Central memory CD4-positive, alpha-beta T cell (primary cell): ENCODE measurements at regions not wholly inside any gene's neighbourhood (a gene's known extent, or its start where the extent isn't known, plus 50 kb on each side); places are given as distances from the start of the nearest gene placed in this dataset.
"Not testable (repeated sequence)": the region's sequence is repeated elsewhere in the genome, so short reads cannot be mapped to it uniquely, and the experiment has no call there.

Source experiments
- DNase-seq: peaks from one replicate; pipeline ENCODE4 v3.0.0; 2022

- DNase-seq, result no peak
These were observed 404.7 kb downstream of the DAD1 start for GRCh38 chr14:22184157-22184829.

DNA sequence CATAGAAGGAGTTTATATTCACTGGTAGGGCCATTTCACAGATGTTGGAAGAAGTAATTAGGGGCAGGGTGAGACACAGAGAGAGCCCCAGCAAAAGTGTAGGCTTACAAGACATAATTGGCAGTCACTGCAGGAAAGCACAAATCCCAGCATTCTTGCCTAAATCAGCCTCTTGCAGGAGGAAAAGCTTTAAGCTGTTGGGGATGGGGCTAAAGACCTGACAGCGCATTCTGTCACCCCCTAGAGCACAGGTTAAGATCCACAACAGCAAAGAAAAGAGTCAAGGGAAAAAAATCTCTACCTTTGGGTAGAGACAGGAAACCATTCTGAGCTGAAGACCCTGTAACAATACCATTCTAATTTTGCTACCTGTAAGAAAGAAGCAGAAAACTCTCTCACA is 409.0 kb downstream of the DAD1 start:
- no peak for DNase-seq

DNA sequence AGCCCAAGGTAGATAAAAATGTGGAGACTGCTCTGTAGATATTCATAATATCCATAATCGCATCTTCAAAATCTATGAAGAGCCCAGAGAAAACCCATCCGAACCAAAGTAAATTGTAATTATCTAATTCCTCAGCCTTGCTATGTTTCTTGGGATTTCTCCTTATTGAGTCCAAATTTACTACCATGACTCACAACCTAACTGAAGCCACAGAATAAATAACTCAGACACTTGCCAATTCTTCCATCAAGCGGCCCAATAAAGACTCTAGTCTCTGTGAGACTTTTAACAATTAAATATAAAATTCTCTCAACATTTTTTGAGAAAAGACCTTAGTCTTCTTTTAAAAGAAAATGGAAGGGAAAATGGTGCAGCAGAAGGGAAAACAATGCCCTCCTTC is 409.8 kb downstream of the DAD1 start:
- DNase-seq, result no peak

GRCh38 chr14:22178333-22178839 is 410.6 kb downstream of the DAD1 start:
- no peak for DNase-seq

GRCh38 chr14:22177870-22178269 is 411.2 kb downstream of the DAD1 start:
- peak; percentile 9 for DNase-seq

DNA sequence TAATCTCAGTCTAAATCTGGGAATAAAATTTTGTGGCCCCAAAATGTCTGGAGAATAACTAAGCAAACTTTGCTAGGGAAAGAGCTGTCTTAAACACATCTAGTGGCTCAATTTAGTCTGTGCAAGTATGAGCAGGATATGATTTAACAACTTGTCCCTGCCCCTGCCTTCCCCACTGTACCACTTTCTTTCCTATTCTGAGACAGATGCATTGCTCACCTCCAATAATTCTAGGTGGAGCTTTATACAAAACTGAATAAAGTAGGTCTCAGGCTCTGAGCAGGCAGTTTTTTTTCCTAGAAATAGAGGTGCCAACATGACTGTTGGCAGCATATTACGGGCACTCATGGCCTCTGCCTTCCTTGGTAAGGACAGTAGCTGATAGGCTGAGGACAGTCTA is 412.1 kb downstream of the DAD1 start:
- DNase-seq, result no peak

GRCh38 chr14:22175278-22175558 is 413.8 kb downstream of the DAD1 start:
- not testable (repeated sequence) for DNase-seq

DNA sequence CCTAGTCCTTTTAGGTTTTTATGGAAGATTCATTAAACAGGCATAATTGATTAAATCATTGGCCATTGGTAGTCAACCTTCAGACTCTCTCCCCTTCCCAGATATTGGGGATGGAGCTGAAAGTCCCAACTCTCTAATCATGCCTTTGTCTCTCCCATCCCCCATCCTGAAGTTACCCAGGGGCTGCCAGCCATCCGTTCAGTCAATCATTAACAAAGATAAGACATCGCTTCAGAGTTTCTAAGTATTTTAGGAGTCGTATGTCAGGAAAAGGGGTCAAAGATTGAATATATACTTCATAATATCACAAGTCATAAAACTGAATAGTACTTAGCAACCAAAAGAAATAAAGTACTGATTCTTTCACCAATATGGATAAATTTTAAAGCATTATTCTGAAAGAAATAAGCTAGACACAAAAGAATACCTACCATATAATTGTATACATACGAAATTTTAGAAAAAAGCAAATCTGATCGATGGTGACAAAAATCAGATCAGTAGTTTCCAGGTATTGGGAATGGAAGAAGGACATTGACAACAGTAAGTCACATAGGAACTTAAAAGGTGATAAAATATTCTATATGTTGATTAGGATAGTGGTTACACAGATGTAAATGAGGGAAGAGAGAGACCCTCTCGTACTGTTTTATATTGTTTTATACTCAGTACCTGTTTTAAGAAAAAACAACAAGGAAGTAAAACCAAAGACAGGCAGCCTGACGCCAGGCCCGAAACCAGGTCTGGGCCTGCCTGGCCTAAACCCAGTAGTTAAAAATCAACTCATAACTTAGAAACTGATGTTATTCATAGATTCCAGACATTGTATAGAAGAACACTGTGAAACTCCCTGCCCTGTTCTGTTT is 414.4 kb downstream of the DAD1 start:
- DNase-seq, result no peak

DNA sequence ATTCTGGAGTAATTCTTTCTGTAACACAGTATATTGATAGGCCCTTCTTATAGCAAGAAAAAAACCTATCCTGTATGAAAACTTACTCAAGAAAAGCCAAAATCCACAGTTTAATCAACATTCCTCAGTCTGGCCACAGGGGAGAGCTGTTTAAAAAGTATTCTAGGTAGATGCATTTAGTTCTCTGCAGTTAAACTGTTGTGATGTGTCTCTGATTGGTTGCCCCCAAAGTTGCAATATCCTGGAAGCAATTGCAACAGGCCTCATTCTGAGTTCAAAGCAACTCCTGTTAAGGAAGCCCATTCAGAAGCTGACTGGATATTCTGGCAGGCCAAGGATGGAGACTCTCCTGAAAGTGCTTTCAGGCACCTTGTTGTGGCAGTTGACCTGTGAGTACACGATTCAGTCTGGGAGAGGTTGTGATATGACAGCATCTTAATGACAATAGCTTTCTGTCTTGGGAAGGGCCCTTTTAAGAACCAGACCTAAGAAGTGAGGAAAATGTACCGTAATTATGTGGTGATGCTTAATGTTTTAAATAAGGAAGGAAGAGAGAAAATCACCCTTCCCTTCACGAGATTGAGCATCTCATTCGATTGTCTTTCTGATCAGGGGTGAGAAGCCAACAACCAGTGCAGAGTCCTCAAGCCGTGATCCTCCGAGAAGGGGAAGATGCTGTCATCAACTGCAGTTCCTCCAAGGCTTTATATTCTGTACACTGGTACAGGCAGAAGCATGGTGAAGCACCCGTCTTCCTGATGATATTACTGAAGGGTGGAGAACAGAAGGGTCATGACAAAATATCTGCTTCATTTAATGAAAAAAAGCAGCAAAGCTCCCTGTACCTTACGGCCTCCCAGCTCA is 420.7 kb downstream of the DAD1 start:
- DNase-seq, result no peak

DNA sequence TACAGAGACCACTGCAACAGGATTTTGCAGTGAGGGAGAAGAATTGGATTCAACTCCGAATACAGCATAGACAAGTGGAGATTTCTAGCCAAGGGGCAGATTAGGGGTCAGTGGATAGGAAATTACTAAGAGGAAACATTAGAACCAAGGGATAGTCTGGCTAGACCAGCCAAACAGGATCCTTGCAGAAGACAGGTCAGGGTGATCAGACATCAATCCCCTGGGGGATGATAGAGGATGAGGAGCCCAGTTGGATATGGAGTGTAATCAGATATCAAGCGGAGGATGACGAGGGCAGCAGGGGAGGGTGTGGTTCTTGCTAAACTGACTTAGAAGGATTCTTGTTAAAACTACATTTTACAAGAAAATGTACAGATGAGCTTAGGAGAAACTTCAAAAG is 424.4 kb downstream of the DAD1 start:
- DNase-seq, result no peak

- DNase-seq, result peak; percentile 6
These were observed 426.0 kb downstream of the DAD1 start for GRCh38 chr14:22163051-22163450.

DNA sequence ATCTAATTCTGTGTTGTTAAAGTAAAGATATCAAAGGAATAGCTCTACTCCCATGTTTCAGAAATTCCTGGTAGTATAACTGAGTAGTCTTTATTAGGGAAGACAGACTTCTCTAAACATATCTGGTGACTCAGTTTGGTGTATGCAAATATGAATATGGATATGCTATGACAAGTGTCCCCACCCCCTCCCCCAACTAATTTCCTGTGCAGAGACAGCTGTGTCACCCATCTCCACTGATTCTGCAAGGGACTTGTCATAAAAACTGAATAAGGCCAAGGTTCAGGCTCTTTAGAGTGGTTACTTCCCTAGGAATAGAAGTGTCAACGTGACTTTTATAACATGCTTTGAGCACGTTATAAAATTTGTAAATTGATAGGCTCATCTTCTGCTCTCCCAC is 429.1 kb downstream of the DAD1 start:
- DNase-seq, result no peak

GRCh38 chr14:22159099-22159498 is 429.9 kb downstream of the DAD1 start:
- no peak for DNase-seq

DNA sequence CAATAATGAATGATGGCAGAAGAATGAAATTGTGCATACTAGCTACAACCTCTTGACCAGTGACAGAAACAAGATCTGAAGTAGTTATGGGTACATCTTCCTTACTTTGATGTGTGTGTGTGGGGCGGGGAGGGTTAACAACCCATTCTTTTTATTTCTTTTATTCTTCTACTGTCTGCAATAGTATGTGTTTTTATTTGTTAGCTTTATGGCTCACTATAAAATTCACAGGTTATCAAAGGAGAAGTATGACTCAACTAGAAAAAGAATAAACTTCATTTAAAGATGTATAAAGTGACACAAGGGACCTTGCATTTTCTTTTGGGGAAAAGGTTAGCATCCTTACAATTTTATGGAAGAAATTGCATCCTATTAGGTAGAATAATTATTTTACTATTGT is 430.5 kb downstream of the DAD1 start:
- DNase-seq, result no peak

DNA sequence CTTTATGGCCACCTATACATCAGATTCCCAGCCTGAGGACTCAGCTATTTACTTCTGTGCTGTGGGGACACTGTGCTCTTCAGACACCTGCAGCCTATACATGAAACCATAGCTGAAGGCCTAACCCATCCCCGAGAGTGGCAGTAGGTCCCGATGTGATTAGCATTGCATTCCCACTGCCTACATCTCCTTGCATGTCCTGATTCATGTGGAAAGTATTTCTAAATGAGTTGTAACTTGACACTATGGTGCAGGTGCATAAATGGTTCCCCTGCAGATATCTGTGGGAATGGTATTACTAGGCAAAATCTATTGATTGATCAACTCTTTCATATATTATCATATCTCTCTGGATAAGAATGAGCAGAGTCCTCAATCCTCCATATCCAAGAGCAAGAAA is 433.5 kb downstream of the DAD1 start:
- no peak for DNase-seq

- no peak for DNase-seq
These were observed 436.1 kb downstream of the DAD1 start for GRCh38 chr14:22152903-22153302.

- no peak for DNase-seq
These were observed 436.7 kb downstream of the DAD1 start for GRCh38 chr14:22152161-22152870.

DNA sequence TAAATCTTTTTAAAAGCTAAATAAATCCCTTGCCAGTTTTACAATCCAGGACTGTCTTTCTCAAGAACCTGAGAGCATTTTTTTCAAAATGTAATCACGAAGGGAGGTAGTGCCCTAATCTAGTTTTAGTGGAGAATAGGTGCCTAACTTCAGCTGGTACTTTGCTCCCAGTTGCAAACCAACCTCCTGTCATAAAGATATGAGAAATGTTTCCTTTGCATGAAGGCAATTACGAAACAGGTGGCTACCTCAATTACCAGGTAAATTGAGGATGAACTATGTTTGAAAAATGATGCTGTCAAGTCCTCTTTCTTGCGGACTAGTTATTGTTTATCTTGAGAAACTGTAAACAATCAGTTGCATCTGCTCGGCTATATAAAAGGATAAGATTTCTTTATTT is 437.9 kb downstream of the DAD1 start:
- no peak for DNase-seq

- DNase-seq, result no peak
These were observed 440.0 kb downstream of the DAD1 start for GRCh38 chr14:22149058-22149457.

GRCh38 chr14:22147716-22148115 is 441.3 kb downstream of the DAD1 start:
- no peak for DNase-seq

- DNase-seq, result no peak
These were observed 445.7 kb downstream of the DAD1 start for GRCh38 chr14:22143363-22143762.

DNA sequence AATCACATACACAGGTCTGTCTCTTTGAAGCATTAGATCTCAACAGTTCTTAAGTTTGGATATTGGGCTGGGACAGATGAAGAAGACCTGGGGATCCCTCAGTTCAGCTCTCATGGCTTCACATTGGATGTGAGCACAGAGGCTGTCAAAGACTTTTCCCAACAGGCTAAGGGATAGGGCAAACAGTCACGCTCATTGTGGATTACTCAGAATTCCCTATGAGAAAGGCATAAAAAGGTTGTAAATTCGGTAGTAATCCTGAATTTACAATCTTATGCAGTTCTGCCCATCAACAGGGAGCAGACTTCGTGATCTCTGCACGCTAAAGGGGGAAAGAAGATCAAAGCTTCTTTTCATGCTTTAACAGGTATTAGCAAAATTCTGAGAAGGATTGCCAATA is 448.4 kb downstream of the DAD1 start:
- DNase-seq, result no peak
